ENCODE measurements at regions not wholly inside any gene's neighbourhood (a gene's known extent, or its start where the extent isn't known, plus 50 kb on each side); places are given as distances from the start of the nearest gene placed in this dataset.
"Not testable (repeated sequence)": the region's sequence is repeated elsewhere in the genome, so short reads cannot be mapped to it uniquely, and the experiment has no call there.

DNA sequence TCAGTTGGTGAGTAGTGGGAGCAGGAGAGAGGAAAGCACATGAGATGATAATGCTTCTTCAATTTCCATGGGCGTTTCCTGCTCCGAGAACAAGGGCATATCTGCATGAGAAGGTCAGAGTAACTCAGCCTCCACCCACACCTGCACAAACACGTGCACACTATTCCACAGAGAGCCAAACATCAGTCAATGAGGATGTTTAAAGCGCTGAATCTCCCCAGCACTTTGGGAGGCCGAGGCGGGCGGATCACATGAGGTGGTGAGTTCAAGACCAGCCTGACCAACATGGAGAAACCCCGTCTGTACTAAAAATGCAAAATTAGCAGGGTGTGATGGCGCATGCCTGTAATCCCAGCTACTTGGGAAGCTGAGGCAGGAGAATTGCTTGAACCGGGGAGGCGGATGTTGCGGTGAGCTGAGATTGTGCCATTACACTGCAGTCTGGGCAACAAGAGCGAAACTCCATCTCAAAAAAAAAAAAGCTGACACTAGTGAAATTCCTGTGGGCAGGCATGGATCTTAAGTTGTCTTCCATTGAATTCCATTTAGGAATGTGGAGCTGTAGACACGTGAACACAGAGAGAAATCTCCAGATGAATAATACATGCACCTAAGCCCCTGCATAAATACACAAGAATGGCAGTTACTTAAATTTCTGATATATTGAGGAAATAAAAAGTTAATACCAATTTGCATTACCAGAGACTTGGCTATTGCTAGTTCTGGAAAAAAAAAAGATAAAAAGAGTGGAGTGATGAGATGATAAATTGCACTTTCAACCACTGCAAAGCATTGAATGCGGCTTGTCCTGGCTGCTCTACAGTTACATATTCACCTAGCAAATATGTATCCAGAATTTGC lies 1097.4 kb upstream of the TMEM132C start:
- Histone ChIP-seq H3K4me1 (ENCODE audit: insufficient read depth, low read length, severe bottlenecking) (no peaks in the 10 kb centered on the region), H3K4me2 (ENCODE audit: low read length) (no peak overlapping the region), H3K79me2 (ENCODE audit: insufficient read depth, low read length) (no peaks in the 10 kb centered on the region), H3K36me3 (ENCODE audit: insufficient read depth, low read length) (no peaks in the 10 kb centered on the region), H3K4me3 (ENCODE audit: low read depth, low read length, poor library complexity, severe bottlenecking) (no peak overlapping the region), H3K9me2 (ENCODE audit: low read depth, low read length) (no peaks in the 10 kb centered on the region), H3K27ac (ENCODE audit: low read depth, low read length, poor library complexity, severe bottlenecking) (no peak overlapping the region), H2AFZ (ENCODE audit: low read length) (no peak overlapping the region), H3K27me3 (ENCODE audit: insufficient read depth, low read length) (no peaks in the 10 kb centered on the region), H4K20me1 (ENCODE audit: insufficient read depth, low read length) (no peaks in the 10 kb centered on the region), H3K9ac (ENCODE audit: low read length) (no peak overlapping the region), H3F3A (ENCODE audit: insufficient read depth, low read length) (no peaks in the 10 kb centered on the region), H3K9me3 (ENCODE audit: low read length) (no peaks in the 10 kb centered on the region)
- TF ChIP-seq, protein P1, sequence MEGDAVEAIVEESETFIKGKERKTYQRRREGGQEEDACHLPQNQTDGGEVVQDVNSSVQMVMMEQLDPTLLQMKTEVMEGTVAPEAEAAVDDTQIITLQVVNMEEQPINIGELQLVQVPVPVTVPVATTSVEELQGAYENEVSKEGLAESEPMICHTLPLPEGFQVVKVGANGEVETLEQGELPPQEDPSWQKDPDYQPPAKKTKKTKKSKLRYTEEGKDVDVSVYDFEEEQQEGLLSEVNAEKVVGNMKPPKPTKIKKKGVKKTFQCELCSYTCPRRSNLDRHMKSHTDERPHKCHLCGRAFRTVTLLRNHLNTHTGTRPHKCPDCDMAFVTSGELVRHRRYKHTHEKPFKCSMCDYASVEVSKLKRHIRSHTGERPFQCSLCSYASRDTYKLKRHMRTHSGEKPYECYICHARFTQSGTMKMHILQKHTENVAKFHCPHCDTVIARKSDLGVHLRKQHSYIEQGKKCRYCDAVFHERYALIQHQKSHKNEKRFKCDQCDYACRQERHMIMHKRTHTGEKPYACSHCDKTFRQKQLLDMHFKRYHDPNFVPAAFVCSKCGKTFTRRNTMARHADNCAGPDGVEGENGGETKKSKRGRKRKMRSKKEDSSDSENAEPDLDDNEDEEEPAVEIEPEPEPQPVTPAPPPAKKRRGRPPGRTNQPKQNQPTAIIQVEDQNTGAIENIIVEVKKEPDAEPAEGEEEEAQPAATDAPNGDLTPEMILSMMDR (IDR thresholded peaks at IDR 0.05; ENCODE audit: low read length): no peak
- no peak for TF ChIP-seq EZH2 (IDR thresholded peaks at IDR 0.05; ENCODE audit: borderline replicate concordance, low read length)

DNA sequence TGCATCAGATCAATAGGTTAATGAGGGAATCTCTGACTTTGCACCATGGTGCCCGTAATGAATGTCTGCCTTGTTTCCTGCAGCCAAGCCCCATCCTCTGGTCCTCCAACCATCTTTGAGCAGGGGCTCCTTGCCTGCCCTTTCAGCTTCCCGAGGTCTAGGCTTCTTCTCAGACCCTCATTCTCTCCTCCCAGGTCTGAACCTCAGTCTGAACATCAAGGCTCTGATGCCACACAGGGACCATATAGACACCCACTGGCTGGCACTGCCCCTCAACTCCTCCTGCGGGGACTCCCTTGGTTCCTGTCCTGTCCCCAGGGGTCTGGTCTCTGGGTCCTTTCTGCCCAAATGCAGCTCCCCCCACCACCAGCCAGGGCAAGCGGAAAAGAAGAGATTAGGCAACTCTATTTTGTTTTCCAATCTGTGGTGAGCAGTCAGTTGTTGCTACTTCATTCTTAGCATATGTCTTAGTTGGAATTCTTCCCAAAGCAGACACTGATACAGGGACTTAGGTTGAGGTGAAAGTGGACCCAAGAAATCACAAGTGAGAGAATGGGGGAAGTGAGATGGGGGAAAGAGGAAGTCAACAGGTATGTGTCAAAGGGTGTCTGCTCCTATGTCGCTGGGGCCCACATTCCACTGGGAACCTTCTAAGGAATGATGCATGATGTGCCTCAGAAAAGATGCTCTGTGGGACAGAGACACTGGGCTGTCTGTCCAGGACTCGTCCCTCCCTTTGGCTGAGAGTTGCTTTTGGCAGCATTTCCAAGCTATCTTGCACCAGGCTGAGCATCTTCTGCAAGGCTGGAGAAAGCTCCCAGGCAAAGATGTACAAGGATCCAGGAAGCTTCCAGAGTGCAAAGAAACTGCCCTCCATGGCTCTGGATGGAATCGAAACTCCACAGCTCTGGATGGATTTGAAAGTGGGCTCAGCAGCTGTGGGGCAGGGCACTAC lies 1096.5 kb upstream of the TMEM132C start:
- Histone ChIP-seq H3K27me3 (ENCODE audit: insufficient read depth, low read length) (no peaks in the 10 kb centered on the region), H4K20me1 (ENCODE audit: insufficient read depth, low read length) (no peaks in the 10 kb centered on the region), H3K9me2 (ENCODE audit: low read depth, low read length) (no peaks in the 10 kb centered on the region), H3K79me2 (ENCODE audit: insufficient read depth, low read length) (no peaks in the 10 kb centered on the region), H3K4me2 (ENCODE audit: low read length) (no peak overlapping the region), H3K36me3 (ENCODE audit: insufficient read depth, low read length) (no peaks in the 10 kb centered on the region), H3K27ac (ENCODE audit: low read depth, low read length, poor library complexity, severe bottlenecking) (no peak overlapping the region), H3K4me1 (ENCODE audit: insufficient read depth, low read length, severe bottlenecking) (no peaks in the 10 kb centered on the region), H3K4me3 (ENCODE audit: low read depth, low read length, poor library complexity, severe bottlenecking) (no peak overlapping the region), H3F3A (ENCODE audit: insufficient read depth, low read length) (no peaks in the 10 kb centered on the region), H2AFZ (ENCODE audit: low read length) (no peak overlapping the region), H3K9me3 (ENCODE audit: low read length) (no peaks in the 10 kb centered on the region), H3K9ac (ENCODE audit: low read length) (no peak overlapping the region)
- TF ChIP-seq EZH2 (IDR thresholded peaks at IDR 0.05; ENCODE audit: borderline replicate concordance, low read length): no peak
- TF ChIP-seq, protein P1 (IDR thresholded peaks at IDR 0.05; ENCODE audit: low read length): no peak

DNA sequence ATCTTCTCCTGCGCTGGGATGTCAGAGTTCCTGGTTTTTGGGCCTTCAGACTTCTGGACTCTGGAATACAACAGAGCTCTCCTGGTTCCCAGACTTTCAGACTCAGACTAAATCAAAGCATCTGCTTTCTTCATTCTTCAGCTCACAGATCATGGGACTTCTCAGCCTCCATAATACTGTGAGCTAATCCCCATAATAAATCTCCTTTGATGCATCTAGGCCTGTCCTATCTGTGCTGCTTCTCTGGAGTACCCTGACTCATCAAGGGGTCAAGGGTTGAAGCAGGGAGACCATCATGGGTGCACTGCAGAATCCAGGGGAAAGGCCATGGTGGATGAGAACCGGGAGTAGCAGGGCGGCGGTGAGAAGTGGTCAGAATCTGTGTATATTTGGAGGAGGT lies 1094.1 kb upstream of the TMEM132C start:
- Histone ChIP-seq H3K4me2 (ENCODE audit: low read length) (no peak overlapping the region), H3K9ac (ENCODE audit: low read length) (no peak overlapping the region), H4K20me1 (ENCODE audit: insufficient read depth, low read length) (no peaks in the 10 kb centered on the region), H3K4me1 (ENCODE audit: insufficient read depth, low read length, severe bottlenecking) (no peaks in the 10 kb centered on the region), H3K9me3 (ENCODE audit: low read length) (0 out of 2 replicates have a peak, but pooled peaks cover 4% of the 10 kb centered on the region), H3K9me2 (ENCODE audit: low read depth, low read length) (no peaks in the 10 kb centered on the region), H3K27me3 (ENCODE audit: insufficient read depth, low read length) (no peaks in the 10 kb centered on the region), H3F3A (ENCODE audit: insufficient read depth, low read length) (no peaks in the 10 kb centered on the region), H2AFZ (ENCODE audit: low read length) (no peak overlapping the region), H3K4me3 (ENCODE audit: low read depth, low read length, poor library complexity, severe bottlenecking) (no peak overlapping the region), H3K27ac (ENCODE audit: low read depth, low read length, poor library complexity, severe bottlenecking) (no peak overlapping the region), H3K36me3 (ENCODE audit: insufficient read depth, low read length) (no peaks in the 10 kb centered on the region), H3K79me2 (ENCODE audit: insufficient read depth, low read length) (no peaks in the 10 kb centered on the region)
- no peak for TF ChIP-seq EZH2 (IDR thresholded peaks at IDR 0.05; ENCODE audit: borderline replicate concordance, low read length)
- TF ChIP-seq, protein P1 (IDR thresholded peaks at IDR 0.05; ENCODE audit: low read length): no peak

DNA sequence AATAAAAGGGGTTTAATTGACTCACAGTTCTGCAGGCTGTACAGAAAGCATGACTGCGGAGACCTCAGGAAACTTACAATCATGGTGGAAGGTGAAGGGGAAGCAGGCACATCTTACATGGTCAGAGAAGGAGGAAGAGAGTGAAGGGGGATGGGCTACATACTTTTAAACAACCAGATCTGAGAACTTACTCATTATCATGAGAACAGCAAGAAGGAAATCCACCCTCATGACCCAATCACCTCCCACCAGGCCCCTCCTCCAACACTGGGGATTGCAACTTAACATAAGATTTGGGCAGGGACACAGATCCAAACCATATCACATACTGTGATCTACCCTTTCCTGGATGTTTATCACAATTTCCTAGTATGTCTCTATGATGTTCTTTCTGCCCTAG lies 1093.0 kb upstream of the TMEM132C start:
- H3K9me3 ChIP-seq (ENCODE audit: low read length); H2AFZ ChIP-seq (ENCODE audit: low read length); H3K9ac ChIP-seq (ENCODE audit: low read length); H3K4me1 ChIP-seq (ENCODE audit: insufficient read depth, low read length, severe bottlenecking); H3K79me2 ChIP-seq (ENCODE audit: insufficient read depth, low read length); H3K27ac ChIP-seq (ENCODE audit: low read depth, low read length, poor library complexity, severe bottlenecking); H3K4me2 ChIP-seq (ENCODE audit: low read length); H4K20me1 ChIP-seq (ENCODE audit: insufficient read depth, low read length); H3K9me2 ChIP-seq (ENCODE audit: low read depth, low read length); H3K27me3 ChIP-seq (ENCODE audit: insufficient read depth, low read length); H3K4me3 ChIP-seq (ENCODE audit: low read depth, low read length, poor library complexity, severe bottlenecking); H3F3A ChIP-seq (ENCODE audit: insufficient read depth, low read length); H3K36me3 ChIP-seq (ENCODE audit: insufficient read depth, low read length): not testable (repeated sequence)
